NCI-H2196 (cell line): ENCODE measurements at regions not wholly inside any gene's neighbourhood (a gene's known extent, or its start where the extent isn't known, plus 50 kb on each side); places are given as distances from the start of the nearest gene placed in this dataset.
"Not testable (repeated sequence)": the region's sequence is repeated elsewhere in the genome, so short reads cannot be mapped to it uniquely, and the experiment has no call there.

Source experiments
- DNase-seq: peaks from one replicate; lab custom pipeline; 2025; ENCODE audit not compliant: unreplicated experiment; lab: John Stamatoyannopoulos, UW

GRCh38 chr9:22170556-22170955, 161.5 kb upstream of the CDKN2B start:
- DNase-seq = no peak

GRCh38 chr9:22170990-22171670, 162.0 kb upstream of the CDKN2B start:
- no peak for DNase-seq

GRCh38 chr9:22171691-22172090, 162.6 kb upstream of the CDKN2B start:
- no peak for DNase-seq

- no peak for DNase-seq
Measured at GRCh38 chr9:22173908-22174307, 164.8 kb upstream of the CDKN2B start.

- DNase-seq = no peak
Measured at GRCh38 chr9:22175972-22176545, 167.0 kb upstream of the CDKN2B start.

- not testable (repeated sequence) for DNase-seq
Measured at GRCh38 chr9:22181021-22181420, 171.9 kb upstream of the CDKN2B start.

GRCh38 chr9:22189471-22189870, 180.4 kb upstream of the CDKN2B start:
- no peak for DNase-seq

- not testable (repeated sequence) for DNase-seq
Measured at GRCh38 chr9:22197000-22197399, 187.9 kb upstream of the CDKN2B start.

- DNase-seq = no peak
Measured at GRCh38 chr9:22198681-22199080, 189.6 kb upstream of the CDKN2B start.

- DNase-seq = no peak
Measured at GRCh38 chr9:22201256-22201655, 192.2 kb upstream of the CDKN2B start.

GRCh38 chr9:22203371-22204138, 194.4 kb upstream of the CDKN2B start:
- DNase-seq = no peak

- DNase-seq = no peak
Measured at GRCh38 chr9:22204240-22204639, 195.1 kb upstream of the CDKN2B start.

- DNase-seq = no peak
Measured at GRCh38 chr9:22206833-22207232, 197.7 kb upstream of the CDKN2B start.

- no peak for DNase-seq
Measured at GRCh38 chr9:22208846-22209585, 199.9 kb upstream of the CDKN2B start.

GRCh38 chr9:22210262-22210661, 201.2 kb upstream of the CDKN2B start:
- peak; percentile 15 for DNase-seq

- DNase-seq = no peak
Measured at GRCh38 chr9:22210936-22211335, 201.8 kb upstream of the CDKN2B start.

GRCh38 chr9:22211588-22212360, 202.7 kb upstream of the CDKN2B start:
- DNase-seq = no peak

GRCh38 chr9:22214021-22214420, 204.9 kb upstream of the CDKN2B start:
- no peak for DNase-seq

- no peak for DNase-seq
Measured at GRCh38 chr9:22214497-22215031, 205.5 kb upstream of the CDKN2B start.

- no peak for DNase-seq
Measured at GRCh38 chr9:22215521-22215920, 206.4 kb upstream of the CDKN2B start.
